ENCODE measurements at regions not wholly inside any gene's neighbourhood (a gene's known extent, or its start where the extent isn't known, plus 50 kb on each side); places are given as distances from the start of the nearest gene placed in this dataset.

DNA sequence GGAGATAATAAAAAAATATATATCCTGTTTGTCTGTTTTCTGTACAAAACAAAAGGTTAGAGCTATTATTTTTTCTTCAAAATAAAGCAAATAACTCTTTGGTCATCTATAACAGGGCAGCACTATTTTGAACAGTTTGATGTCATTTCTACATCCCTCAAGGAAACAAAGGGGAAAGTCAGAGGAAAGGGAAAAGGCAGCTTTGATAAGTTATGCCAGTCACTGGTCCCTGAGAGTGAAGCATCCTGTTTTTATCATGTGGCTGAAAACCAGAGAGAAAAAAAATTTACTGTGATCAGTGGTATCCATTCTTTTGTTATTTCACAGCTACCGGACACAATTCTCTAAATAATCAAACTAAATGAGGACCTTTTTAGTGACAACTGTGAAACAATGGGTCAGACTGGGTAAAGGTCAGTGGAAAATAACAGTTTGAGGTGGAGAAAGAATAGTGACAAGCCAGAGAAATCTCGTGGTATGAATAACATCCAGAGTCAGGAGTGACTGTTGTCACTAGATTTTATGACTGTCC, 356.0 kb downstream of the HDGFL1 start:
- Histone ChIP-seq H3K27ac (ENCODE audit: insufficient read depth, low read length) (no peak overlapping the region), H2BK5ac (ENCODE audit: low read depth, low read length, poor library complexity, severe bottlenecking) (no peak overlapping the region), H3K9me1 (ENCODE audit: insufficient read depth, low read length) (no peaks in the 10 kb centered on the region), H2AK5ac (ENCODE audit: low read depth, low read length) (no peak overlapping the region), H4K91ac (ENCODE audit: insufficient read depth, low read depth, low read length) (no peak overlapping the region), H3K36me3 (ENCODE audit: control insufficient read depth, insufficient read depth, low read length) (no peaks in the 10 kb centered on the region), H3K79me1 (ENCODE audit: low read depth in 1 of 2, low read length in 2 of 2) (no peaks in the 10 kb centered on the region), H3K4me3 (ENCODE audit: insufficient read depth, low read depth, low read length) (no peak overlapping the region), H3K23ac (ENCODE audit: low read depth, low read length) (no peak overlapping the region), H2AK9ac (replicated peaks; ENCODE audit: low read depth, low read length, poor library complexity) (no peak overlapping the region), H4K8ac (ENCODE audit: low read depth in 2 of 2, low read length in 2 of 2) (0 out of 4 replicates have a peak overlapping the region, but pooled peaks of 1 of the 2 experiments have one; percentile 17), H2BK120ac (ENCODE audit: low read depth, low read length) (no peak overlapping the region), H3K9ac (ENCODE audit: low read depth, low read length) (no peak overlapping the region), H3K4me2 (ENCODE audit: low read depth, low read length) (no peak overlapping the region), H3K18ac (ENCODE audit: low read depth, low read length) (peak overlapping the region; percentile 38; the same call in 1 of the 2 replicates), H3K27me3 (ENCODE audit: control insufficient read depth, insufficient read depth, low read length) (no peaks in the 10 kb centered on the region), H2BK20ac (ENCODE audit: low read depth, low read length) (no peak overlapping the region), H2AFZ (replicated peaks; ENCODE audit: low read length, poor library complexity) (no peak overlapping the region), H3K4ac (ENCODE audit: low read depth, low read length) (no peak overlapping the region), H3K9me3 (ENCODE audit: control insufficient read depth, insufficient read depth, low read length) (no peaks in the 10 kb centered on the region), H3K56ac (ENCODE audit: extremely low read depth, insufficient read depth, low read length) (no peak overlapping the region), H3K14ac (replicated peaks; ENCODE audit: low read depth, low read length) (no peak overlapping the region), H2BK15ac (ENCODE audit: low read depth, low read length) (no peak overlapping the region), H3K4me1 (ENCODE audit: control insufficient read depth, insufficient read depth, low read length) (peaks cover 7% of the 10 kb centered on the region; the same call in 1 of the 2 replicates), H4K20me1 (ENCODE audit: insufficient read depth, low read length) (no peaks in the 10 kb centered on the region), H4K5ac (ENCODE audit: low read depth, low read length) (peak overlapping the region; percentile 36; the same call in 1 of the 2 replicates)
- no peak for DNase-seq
- intact Hi-C loops (cut with micrococcal nuclease), result no loop called here
- WGBS, 2 experiments (ENCODE audit: extremely low coverage in 2 of 2, insufficient read length in 1 of 2), result no CpG with 5 or more reads among the region's 2 CpGs
- in situ Hi-C loops (cut with MboI; ENCODE audit: low sequenced_read_pairs), result no loop called here
- POLR2A ChIA-PET (ENCODE audit: unreplicated experiment), result no interaction called here
- no TSS peak for BruUV-seq (replicated peaks)
- CTCF ChIA-PET, result interaction anchor here (0.5 to 1.7 kb wide), 3 partner anchors 9 to 247 kb away, joined by 3 to 6 read pairs (median 5); no protein-coding TSS in a partner anchor
- dilution Hi-C loops (cut with HindIII; ENCODE audit: low sequenced_read_pairs, unreplicated experiment), result no loop called here
- ATAC-seq (ENCODE audit: low read depth), result no peak
- no peak for TF ChIP-seq MAZ (IDR thresholded peaks at IDR 0.05; ENCODE audit: borderline replicate concordance, low read depth, low read length)
- TF ChIP-seq SMC3 (IDR thresholded peaks at IDR 0.05; ENCODE audit: low read depth, low read length), result no peak
